H1 (cell line): ENCODE measurements at regions not wholly inside any gene's neighbourhood (a gene's known extent, or its start where the extent isn't known, plus 50 kb on each side); places are given as distances from the start of the nearest gene placed in this dataset.

Experiments used
- EGR1 ChIP-seq: IDR thresholded peaks from 2 replicates; pipeline ENCODE4 v1.6.1; 2011; ENCODE audit warnings: low read depth, low read length, borderline replicate concordance
- JUND ChIP-seq: IDR thresholded peaks from 2 replicates; pipeline ENCODE4 v1.6.1; 2011; ENCODE audit warnings: mild to moderate bottlenecking, improper control_type of control experiment, low read length
- NANOG ChIP-seq: IDR thresholded peaks from 2 replicates; pipeline ENCODE4 v1.6.1; 2011; ENCODE audit warnings: low read length, low read depth, mild to moderate bottlenecking, inconsistent platforms; ENCODE audit not compliant: insufficient read depth, poor library complexity, severe bottlenecking
- POLR2A ChIP-seq, 2 experiments: IDR thresholded peaks; 1 replicate in 1 of 2; 2 replicates in 1 of 2; pipeline ENCODE4 v1.6.1; 2011; ENCODE audit warnings: low read depth in 2 of 2, low read length in 2 of 2, mild to moderate bottlenecking in 2 of 2; ENCODE audit errors: control extremely low read depth in 1 of 2
- TAF1 ChIP-seq: IDR thresholded peaks from 2 replicates; pipeline ENCODE4 v1.6.1; 2011; ENCODE audit warnings: mild to moderate bottlenecking, low read depth, low read length
- YY1 ChIP-seq: IDR thresholded peaks from 2 replicates; pipeline ENCODE4 v1.6.1; 2011; ENCODE audit warnings: low read depth, mild to moderate bottlenecking, low read length
- ZNF274 ChIP-seq: IDR thresholded peaks from 2 replicates; pipeline ENCODE4 v1.7.0; 2012; ENCODE audit warnings: low read length, borderline replicate concordance; ENCODE audit errors: extremely low read depth

DNA sequence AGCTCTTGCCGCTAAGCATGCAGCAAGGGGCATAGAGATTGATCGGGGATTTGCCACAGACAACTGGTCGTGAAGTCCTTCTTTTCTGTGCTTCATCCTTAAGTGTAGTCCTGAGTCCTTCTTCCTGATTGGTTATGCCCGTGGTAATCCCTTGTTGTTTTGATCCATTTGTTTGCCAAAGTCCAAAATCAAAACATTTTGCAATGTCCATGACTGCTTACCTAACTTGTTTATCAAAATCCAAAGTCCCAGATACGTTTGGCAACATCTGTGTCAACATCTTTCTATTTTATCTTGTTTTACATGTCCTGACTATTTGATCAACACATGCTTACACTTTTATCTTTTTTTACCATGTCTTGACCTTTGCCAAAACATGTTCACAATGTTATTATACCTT lies 229.0 kb upstream of the ZNF804A start (continued):
- TF ChIP-seq ZNF274 (no peak), TAF1 (no peak), EGR1 (no peak), YY1 (no peak), NANOG (no peak), POLR2A (IDR thresholded peaks at IDR 0.05; ENCODE audit: control extremely low read depth in 1 of 2, low read depth in 2 of 2, low read length in 2 of 2) (no peak), JUND (no peak)
